NCI-H345 treated with DMSO at 0.1 percent for 48 hours (cell line): ENCODE measurements at regions not wholly inside any gene's neighbourhood (a gene's known extent, or its start where the extent isn't known, plus 50 kb on each side); places are given as distances from the start of the nearest gene placed in this dataset.

Source experiments
- DNase-seq: peaks from one replicate; lab custom pipeline; 2025; ENCODE audit not compliant: unreplicated experiment; lab: John Stamatoyannopoulos, UW

DNA sequence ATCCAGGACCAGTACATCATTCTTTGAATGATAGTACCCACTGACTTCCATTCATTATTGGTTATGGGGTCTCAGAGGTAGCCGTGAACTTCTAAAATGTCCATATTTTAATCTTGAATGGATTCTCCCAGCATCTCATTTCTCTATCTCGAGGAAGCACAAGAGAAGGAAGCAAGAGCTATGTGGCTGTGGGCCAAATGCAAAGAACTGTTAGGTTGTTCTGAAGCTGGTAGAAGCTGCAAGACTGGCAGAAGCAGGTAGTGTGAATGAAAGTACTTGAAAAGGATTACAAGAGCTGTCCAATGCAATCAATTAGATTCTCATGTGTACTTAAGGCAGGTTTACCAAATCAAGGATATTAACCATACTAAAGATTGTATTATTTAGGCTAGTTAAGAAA lies 1131.8 kb downstream of the GRIK2 start:
- no peak for DNase-seq

DNA sequence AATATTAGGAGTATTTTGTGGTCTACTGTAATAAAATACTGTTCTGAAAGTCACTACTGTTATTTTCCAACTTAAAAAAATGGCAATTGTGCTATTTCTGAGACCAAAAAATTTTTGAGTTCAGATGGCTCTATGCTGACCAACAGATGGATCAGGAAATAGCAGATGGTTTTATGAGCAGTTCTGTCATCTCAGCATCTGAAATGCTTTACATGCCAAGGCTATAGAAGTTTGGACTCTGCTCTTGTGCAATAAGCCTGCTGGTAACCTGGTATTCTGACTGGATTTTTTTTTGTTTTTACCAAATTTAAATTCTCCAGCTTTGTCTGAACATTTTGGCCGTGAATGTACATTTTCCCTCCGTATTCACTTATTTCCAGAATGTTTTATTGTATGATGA lies 1127.5 kb downstream of the GRIK2 start:
- no peak for DNase-seq

DNA sequence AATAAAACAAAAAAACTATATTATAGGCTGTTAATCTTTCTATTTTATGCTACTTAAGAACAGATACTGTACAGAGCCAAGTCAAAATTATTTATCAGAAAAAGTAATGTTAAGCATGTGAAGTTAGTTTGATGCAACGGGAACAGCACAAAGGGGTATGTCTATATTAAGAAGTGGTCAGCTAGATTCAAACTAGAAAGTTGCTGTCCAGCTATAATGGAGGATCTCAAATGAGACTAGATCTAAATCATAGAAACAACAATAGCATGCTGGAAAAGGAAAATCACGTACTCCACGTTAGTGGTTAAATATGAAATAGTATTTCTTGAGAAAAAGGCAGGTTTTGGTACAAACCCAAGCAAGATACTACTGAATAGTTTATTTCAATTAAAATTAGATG lies 1124.0 kb downstream of the GRIK2 start:
- DNase-seq, result no peak

DNA sequence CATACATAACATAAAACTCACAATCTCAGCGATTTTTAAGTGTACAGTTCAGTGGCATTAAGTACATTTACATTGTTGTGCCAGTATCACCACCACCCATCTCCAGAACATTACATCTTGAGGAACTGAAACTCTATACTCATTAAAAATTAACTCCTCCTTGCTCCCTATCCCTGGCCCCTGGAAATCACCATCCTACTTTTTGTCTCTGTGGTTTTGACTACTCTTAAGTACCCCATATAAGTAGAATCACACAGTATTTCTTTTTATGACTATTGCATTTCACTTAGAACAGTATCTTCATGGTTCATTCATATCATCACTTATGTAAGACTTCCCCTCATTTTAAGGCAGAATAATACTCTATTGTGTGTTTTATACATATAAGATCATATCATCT lies 1108.1 kb downstream of the GRIK2 start:
- DNase-seq, result no peak

DNA sequence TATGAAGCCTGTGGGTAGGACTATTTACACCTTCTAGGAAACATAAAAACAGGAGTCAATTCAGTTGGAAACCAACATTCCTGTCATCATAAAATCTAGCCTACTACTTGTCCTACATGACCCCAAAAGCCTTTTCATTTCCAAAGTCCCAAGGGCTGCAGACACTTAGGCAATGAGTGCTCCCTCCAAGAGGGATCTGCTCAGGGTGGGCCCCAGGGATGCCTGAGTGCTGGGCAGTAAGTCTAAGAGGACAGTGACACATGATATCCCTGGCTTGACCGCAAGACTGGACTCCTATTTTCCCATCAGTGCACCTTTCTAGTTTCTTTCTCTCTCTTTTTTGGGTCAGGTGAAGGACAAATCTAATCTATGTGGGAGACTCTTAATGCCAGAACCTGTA lies 1101.3 kb downstream of the GRIK2 start:
- no peak for DNase-seq

DNA sequence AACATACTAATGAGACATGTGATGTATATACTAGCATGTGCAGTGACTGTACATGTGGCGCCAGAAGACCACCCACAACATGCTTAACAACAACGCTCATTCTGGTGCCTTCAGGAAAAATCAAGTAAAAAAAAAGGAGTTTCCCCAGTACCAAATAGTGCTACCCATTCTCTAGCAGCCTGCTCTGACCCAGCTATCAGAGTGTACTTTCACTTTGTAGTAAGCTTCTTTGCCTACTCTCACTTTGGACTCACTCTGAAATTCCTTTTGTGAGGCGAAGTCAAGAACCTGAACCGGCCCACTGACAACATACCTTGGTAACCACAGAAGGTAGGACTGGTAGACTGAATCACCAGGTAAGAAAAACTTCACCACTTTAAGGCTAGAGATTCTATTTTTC lies 1100.0 kb downstream of the GRIK2 start:
- DNase-seq, result no peak

DNA sequence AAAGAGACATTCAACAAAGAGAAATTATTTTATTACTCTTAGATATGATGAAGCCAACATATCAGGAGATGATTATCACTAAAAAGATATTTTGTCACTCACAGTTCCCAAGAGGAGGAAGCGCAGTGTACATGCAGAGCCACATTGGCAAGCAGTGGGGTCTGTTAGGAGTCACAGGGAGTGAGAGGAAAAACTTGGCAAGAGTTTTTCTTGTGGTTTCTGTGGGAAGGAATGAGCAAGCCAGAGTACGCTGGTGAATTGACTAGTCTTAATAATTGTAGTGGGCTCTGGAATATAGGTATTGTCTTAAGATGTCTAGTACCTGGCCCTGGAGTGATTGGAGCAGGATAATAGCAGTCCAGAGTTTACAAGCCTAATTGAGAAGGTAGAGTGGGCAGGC lies 1095.2 kb downstream of the GRIK2 start:
- no peak for DNase-seq

DNA sequence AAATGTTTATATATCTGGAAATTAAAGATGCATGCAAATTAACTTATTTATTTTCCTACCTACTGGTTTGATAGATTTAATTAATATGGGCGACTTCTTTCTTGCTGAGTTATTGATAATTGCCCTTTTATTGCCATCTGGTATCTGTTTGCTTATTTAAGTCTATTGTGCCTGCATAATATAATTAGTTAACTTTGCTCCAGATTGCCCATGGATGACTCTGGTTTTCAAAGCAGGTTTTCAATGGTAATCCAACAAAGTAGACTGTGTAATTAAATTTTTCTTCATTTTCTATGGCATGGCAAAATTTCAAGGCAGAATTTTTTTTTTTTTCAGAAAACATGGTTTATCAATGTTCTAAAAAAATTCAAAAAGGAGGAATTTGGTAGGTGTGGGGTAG lies 1092.0 kb downstream of the GRIK2 start:
- DNase-seq, result no peak

DNA sequence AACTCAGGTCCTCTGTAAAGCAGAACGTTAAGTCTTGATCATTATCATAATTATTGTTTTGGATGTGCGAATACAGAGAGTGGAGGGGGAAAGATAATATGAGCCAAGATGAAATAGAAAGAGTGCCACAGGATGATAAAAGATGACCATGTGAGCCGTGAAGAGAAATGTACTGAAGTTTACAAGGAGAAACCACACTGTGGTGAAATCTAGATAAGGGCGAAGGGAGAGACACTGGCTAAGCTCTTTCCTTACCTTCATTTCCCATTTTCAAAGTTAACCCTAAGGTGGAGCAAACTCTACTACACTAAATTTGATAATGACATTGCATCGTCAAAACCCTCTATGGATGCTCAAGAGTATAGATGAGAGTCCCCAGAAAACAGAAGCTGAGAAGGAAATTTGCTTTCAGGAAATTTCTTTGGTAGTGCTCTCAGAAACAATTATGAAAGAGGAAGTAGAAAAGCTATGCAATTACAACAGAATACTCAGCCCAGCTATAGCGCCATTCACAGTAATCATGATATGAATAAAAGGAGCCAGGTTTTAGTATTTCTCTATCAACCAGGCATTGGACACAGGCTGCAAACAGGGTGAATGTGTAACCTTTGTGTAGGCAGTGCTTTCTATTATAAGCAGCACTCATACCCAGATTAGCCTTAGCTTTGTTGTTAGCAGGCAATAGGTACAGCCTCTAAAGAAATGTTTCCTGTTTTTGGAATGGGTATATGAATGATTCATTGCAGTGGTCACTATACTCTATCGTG lies 1080.7 kb downstream of the GRIK2 start:
- DNase-seq, result no peak

DNA sequence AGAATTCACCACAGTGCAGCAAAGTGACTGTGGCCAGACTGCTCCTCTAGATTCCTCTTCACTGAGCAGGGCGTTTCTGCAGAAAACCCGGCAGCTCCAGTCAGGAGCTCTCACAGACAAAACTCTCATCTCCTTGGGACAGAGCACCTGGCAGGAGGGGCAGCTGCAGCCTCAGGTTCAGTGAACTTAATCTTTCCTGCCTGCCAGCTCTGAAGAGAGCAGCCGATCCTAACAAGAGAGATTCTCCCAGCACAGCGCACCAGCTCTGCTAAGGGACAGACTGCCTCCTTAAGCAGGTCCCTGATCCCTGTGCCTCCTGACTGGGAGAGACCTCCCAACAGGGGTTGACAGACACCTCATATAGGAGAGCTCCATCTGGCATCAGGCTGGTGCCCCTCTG lies 1065.5 kb downstream of the GRIK2 start:
- DNase-seq, result no peak

DNA sequence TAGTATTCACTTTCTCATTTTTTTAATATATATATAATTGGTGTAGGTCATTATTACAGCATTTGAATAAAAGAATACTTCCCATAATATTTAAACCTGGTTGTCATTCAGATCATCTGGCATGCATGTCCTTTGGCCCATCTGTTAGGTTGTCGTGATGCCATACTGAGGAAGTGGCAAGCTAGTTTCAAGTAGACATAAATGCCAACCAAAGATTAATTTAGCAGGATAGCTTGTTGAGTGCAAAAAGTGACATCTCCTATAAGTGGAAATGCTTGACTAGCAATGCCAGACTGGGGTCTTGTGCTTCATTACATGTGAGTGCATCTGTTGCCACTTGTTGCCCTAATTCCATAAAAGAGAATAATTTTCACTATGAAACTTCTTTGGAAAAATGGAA lies 1044.7 kb downstream of the GRIK2 start:
- no peak for DNase-seq

DNA sequence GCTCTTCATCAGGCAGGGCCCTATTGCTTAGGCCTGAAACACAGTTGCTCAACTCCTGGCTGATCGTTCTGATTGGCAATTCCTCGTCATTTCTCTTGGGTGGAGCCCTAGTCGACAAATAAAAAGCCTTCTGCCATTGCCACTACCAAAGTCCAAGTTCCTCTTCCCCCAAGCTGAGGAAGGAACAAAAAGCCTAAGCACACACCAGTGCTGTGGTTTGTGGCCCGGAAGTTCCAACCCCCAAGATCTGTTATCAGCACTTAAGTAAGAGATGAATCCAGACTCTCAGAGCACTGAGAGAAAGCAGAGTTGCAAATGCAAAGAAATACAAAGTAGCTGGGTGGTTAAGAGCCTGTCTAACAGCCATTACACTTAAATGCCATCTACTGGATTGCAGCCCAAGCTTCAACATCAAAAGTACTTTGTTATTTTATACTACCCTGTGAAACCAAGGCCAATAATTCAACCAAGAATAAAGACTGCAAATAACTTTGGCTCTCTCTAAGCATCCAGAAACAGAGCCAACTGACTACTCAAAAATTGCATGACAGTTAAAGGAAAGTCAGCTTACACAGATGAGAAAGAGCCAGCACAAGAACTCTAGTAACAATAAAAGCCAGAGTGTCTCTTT lies 1024.0 kb downstream of the GRIK2 start:
- no peak for DNase-seq

DNA sequence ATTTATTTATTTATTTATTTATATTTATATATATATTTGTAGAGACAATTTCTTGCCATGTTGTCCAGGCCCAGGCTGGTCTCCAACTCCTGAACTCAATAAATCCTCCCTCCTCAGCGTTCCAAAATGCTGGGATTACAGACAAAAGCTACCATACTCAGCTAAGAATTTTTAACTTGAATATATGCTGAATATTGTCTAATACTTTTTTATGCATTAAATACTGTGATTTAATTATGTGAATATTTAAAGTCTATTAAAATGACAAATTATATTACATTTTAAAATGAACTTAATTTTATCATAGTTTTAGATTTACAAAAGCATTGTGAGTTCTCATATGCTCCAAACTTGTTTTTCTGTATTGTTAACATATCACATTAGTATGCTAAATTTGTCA lies 1022.4 kb downstream of the GRIK2 start:
- no peak for DNase-seq

DNA sequence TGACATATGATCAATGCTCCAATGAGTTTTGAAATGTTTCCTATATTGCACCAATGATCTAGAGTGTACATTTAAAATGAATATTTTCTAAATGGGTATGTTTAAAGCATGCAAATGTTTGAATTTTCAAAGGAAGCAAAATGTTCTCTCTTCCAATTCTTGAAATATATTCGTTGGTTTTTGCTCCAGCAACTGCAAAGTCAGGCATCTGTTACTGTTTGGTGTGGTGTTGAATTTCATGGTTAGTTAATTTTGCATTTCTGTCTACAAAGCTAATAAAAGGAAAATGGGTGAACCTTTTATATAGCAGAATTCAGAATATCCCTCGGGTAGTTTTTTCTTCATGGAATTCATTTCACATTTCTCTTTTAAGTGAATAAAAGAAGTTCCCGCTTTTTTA lies 1018.3 kb downstream of the GRIK2 start:
- DNase-seq, result no peak

DNA sequence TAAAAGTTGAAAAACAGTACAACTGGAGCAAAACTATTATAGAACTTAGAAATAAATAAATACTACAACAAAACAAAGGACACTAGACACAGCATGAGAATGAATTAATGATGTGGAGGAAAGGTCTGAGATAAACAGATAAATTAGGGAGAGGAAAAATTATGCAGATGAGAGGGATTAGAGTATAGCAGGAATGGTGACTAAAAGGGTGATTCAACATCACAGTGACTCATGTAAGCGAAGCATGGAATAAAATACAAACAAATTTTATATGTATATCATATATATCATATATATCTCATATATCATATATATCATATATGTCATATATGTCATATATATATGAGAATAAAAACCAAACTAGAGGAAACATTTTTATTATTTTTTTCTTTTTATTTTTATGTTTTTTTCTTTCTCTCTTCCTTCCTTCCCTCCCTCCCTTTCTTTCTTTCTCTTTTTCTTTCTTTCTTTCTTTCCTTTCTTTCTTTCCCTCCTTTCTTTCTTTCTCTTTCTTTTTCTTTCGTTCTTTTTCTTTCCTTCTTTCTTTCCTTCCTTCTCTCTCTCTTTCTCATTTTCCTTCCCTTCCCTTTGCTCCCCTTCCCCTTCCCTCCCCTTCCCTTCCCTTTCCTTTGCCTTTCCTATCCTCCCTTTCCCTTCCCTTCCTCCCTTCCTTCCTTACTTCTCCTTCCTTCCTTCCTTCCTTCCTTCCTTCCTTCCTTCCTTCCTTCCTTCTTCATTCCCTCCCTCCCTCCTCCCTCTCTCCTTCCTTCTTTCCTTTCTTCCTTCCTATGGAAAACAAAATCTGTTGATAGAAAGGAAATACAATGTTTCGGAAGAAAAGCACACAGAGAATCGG lies 1014.6 kb downstream of the GRIK2 start:
- DNase-seq, result no peak

DNA sequence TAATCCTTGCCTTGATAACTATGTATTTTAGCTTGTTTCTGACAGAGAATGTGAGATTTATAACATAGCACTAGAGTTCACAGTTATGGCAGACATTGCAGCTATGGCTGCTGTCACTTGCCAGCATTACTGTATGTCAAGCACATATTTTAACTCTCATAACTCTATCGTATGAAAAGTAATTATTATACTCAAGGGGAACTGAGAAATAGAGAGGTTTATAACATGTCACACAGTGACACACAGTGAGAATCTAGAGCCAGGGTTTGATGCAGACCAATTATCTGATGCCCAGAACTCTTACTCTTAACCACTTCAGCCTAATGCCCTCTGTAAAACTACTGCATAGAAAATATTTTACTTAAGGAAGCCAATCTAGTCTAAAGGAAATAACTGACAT lies 1012.4 kb downstream of the GRIK2 start:
- no peak for DNase-seq

DNA sequence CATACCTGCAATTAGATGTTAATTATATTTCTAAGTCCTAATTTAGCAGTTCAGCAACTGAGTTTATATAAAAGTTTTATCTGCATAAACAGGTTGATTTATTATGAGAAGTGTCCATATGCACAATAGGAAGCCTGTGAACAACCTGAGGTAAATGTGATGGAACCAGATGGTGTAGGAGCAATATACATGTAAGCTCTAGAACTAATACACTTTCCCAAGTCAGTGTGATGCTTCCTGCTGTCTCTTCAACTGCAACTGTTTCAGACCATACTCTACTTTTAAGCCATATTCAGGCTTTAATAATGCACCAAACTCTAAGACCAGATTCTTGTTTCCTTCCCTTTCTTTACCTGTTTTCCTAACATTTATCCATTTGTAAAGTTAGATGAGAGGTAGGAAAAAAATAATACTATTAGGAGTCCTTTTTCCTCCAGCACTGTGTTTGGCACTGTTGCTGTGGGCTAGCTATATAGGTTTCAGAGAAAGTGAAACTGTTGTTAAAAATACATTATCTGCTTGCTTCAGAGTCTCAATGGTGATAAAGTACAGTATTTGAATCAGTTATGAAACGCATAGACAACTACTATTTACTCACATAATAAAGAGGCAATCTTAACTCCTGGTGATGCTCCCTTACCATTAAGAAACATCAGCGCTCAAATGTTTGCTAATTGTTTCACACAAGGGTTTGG lies 1009.3 kb downstream of the GRIK2 start:
- no peak for DNase-seq

DNA sequence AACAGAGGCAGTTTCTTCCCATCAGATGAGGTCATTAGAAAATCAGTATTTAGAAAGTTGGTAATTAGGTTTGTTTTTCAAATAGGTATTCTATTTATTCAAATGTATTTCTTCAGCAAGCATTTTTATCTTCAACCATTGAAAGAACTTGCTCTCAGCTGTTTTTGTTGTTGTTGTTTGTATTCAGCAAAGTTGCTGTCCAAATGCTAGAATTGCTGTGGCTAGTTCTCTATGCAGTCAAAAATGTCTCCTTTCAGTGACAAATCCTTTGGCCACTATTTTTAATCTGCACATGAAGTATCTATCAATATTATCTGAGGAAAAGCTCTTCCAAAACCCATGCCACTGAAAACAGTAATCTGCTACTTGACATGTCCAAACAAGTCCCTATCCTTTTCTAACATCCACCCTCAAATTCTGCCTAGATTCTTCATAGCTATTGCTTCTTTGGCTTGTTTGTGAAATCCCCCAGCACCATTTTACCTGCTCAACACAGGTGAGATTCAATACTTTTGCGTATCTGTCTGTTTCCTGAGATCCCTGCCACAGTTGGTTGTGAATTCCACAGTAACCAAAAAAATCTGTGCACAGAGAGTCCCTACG lies 1005.4 kb downstream of the GRIK2 start:
- no peak for DNase-seq

DNA sequence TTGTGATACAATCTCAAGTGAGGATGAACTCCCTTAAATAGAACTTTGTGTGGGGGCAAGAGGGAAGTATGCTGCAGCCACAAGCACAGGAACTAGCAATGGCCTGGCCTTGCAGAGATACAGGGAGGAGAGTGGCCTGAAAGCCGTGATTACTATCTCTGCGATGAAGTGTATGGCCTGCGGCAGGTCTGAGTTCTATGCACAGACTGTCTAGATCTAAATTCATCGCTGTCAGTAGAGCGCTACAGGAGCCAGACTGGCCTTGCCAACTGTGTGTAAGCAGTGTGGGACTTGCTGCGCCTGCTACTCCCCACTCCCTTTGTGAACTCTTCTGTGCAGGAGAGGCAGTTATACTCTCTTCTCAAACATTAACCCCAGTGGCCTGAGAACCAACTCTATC lies 997.0 kb downstream of the GRIK2 start:
- DNase-seq, result no peak

DNA sequence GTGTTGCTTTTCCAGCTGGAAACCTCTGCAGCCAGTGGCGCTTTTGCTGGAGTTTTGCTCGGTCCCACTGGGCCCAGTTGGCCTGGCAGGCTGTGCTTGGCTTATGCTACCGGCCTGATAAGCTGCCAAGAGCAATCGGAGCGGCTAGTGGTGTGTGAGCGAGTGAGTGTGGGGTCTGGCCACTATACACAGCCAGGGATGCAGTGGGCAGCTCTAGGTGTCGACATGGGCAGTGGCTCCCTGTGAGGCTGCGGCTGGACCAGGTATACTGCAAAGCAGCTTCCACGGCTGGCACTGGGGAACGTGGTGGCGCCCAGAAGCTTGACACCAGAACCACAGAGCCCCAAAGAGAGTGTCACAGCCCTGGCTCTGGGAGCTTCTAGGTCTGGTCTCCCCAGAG lies 996.5 kb downstream of the GRIK2 start:
- DNase-seq, result no peak
